HG03565 (cell line): ENCODE measurements at regions not wholly inside any gene's neighbourhood (a gene's known extent, or its start where the extent isn't known, plus 50 kb on each side); places are given as distances from the start of the nearest gene placed in this dataset.
"Not testable (repeated sequence)": the region's sequence is repeated elsewhere in the genome, so short reads cannot be mapped to it uniquely, and the experiment has no call there.

Experiments used
- ATAC-seq: cut with Tn5 transposase; IDR thresholded peaks from one replicate; pipeline ENCODE4 v1.9.1; 2021; ENCODE audit warnings: mild to moderate bottlenecking, moderate library complexity; ENCODE audit not compliant: unreplicated experiment

DNA sequence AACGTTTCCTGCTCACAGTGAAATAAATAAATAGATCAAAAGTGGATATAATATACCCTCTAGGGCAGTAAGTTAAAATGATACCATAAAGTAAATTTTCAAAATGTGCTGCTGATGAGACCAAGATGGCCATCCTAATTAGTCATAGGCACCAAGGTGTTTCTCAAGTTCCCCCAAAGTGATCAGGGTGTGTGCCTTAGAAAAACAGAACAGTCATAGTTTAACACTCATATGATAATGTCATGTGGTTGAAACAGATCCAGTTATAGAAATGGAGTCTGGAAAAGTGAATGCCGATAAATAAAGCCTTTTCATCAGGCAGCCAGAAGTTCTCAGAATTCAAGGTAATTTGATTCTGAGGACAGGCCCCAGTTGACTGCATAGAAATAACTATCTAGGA, 161.5 kb upstream of the CDKN2B start:
- peak; percentile 8 for ATAC-seq

DNA sequence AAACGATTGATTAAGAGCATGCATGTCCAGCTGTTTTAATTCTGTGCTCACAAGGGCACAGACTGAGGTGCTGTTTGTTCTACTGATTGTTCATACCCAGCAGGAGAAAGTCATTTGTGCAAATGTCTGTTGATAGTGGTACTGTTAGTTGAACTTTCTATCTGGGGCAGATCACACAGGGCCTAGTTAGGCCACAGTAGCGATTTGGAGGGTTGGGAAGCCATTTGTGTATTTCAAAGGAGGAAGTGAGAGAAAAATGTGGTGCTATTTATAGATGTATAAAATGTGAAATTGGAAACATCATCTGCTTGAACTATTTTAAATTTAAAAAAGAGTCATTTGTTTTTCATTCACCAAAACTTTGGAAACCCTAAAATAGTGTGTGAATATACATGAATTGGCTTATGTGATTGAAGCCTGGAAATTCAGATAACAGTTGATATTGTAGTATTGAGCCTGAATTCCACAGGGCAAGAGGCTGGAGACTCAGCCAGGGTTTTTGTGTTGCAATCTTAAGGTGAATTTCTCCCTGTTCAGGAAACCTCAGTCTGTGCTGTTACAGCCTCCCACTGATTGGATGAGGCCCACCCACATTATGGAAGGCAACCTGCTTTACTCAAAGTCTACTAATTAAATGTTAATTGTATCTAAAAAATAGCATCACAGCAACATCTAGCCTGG, 162.0 kb upstream of the CDKN2B start:
- ATAC-seq: peak; percentile 57

DNA sequence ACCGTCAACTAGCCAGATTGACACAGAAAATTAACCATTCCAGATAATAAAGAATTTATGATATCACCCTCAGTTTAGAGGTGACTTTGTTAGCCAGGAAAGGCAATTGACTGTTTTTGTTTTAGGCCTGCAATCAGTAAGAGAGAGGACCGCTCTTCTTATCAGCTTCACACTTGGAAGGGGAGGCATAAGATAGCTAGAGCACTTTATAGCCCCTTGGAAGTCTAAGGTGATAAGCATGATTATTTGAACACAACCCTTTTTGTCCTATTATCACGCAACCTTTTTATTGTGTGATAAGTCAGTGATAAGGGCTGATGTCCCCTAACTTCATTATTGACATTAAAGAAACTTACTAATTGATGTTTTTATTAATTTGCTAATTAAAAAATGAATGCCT, 162.6 kb upstream of the CDKN2B start:
- no peak for ATAC-seq

- ATAC-seq: no peak
Measured at GRCh38 chr9:22173908-22174307, 164.8 kb upstream of the CDKN2B start.

GRCh38 chr9:22175972-22176545, 167.0 kb upstream of the CDKN2B start:
- ATAC-seq: peak; percentile 69

DNA sequence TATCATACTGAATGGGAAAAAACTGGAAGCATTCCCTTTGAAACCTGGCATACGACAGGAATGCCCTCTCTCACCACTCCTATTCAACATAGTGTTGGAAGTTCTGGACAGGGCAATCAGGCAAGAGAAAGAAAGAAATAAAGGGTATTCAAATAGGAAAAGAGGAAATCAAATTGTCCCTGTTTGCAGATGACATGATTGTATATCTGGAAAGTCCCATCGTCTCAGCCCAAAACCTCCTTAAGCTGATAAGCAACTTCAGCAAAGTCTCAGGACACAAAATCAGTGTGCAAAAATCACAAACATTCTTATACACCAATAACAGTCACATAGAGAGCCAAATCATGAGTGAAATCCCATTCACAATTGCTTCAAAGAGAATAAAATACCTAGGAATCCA, 171.9 kb upstream of the CDKN2B start:
- not testable (repeated sequence) for ATAC-seq

DNA sequence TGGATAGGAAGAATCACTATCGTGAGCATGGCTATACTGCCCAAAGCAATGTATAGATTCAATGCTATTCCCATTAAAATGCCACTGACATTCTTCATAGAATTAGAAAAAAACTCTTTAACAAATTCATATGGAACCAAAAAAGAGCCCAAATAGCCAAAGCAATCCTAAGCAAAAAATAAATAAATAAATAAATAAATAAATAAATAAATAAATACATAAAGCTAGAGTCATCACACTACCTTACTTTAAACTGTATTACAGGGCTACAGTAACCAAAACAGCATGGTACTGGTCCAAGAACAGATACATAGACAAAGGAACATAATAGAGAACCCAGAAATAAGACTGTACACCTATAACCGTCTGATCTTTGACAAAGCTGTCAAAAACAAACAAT, 180.4 kb upstream of the CDKN2B start:
- ATAC-seq: no peak

GRCh38 chr9:22197000-22197399, 187.9 kb upstream of the CDKN2B start:
- ATAC-seq: peak; percentile 91

DNA sequence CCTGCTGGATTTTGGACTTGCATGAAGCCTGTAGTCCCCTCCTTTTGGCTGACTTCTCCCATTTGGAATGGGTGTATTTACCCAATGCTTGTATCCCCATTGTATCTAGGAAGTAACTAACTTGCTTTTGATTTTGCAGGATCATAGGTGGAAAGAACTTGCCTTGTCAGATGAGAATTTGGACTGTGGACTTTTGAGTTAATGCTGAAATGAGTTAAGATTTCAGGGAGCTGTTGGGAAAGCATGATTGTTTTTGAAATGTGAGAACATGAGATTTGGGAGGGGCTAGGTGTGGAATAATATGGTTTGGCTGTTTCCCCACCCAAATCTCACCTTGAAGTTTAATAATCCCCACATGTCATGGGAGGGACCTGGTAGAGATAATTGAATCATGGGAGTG, 189.6 kb upstream of the CDKN2B start:
- ATAC-seq: no peak

DNA sequence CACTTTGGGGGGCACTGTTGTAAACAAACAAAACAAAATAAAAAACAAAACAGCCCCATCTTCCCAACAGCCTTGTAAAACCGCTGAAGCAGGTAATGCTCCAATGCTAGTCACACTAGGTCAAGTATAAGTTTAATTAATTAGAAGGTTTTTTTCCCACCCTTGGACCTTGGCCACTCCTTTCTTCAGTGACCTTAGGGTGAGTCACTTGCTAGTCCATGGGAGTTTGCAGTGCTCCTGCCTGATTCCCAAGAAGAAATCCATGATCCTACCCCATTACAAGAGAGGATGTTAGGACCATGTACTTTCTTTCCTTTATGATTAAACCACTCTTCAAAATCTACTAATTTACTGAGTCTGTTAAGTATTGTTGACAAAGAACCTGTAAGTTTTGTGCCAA, 192.2 kb upstream of the CDKN2B start:
- no peak for ATAC-seq

DNA sequence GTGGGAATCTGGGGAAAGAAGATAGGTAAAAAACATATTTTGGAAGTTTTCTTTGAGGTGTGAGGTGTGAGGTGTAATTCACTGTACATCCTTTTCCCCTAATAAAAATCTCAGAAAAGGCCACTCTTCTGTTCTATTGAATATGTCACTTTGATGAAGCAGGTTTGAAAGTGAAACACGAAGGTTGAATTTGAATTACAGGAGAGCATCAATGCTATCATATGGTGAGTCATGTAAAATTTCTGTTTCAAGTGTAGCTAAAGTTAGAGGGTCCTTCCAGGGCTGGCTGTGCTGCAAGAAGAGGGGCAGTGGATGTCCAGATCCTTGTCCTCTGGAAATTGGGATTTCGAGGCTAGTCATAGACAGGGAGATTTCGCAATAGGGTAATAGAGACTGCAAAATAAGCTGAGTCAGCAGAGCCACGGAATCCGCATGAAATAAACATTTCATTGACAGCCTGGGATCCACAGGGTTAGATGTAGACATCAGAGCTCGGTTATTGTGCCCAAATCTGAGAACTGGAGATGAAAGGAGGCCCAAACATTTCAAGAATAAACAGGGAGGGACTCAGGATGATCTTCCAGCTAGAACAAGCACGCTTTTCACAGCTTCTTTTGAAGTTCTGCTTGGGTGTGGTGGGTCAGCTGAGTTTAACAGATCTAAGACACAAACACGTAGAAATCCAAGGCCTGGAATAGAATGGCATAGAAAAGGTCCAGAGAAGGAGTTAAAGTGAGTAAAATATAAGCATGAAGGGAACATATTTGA, 194.4 kb upstream of the CDKN2B start:
- ATAC-seq: no peak

- no peak for ATAC-seq
Measured at GRCh38 chr9:22204240-22204639, 195.1 kb upstream of the CDKN2B start.

DNA sequence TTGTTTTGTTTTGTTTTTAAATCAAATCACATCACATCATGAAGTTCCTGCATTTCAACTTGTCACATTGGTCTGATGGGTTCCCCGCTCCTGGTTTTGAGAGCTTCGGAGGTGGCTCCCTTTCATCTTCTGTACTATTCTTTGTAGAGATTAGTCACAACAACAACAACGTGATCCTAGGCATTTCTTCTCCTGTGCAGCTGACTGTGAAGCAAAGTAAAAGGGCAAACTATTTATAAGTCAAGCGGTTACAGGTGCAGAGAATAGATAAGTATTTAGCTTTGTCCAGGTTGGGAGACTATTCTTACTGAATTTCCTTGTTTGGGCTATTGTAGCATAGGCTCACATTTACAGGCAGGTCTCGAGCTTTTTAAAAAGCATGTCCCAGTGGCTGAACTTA, 197.7 kb upstream of the CDKN2B start:
- ATAC-seq: peak; percentile 36

- ATAC-seq: no peak
Measured at GRCh38 chr9:22208846-22209585, 199.9 kb upstream of the CDKN2B start.

DNA sequence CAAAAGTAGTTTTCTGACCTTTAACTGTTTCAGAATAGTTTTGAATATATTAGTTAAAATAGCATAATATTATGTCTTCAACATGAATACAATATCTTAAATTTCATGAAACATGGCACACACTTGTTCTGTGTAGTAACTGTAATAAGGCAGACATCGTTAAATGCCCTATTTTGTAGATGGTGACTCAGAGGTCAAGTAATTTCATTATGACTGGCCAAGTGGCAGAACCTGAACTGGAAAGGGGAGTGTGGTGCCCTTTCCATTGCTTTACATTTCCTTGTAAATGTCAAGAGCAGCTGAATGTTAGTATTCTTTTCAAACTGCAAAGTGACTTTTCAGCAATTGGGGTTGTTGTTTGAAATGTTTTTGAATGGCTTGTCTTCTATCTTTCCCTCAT, 201.2 kb upstream of the CDKN2B start:
- ATAC-seq: no peak

- ATAC-seq: no peak
Measured at GRCh38 chr9:22210936-22211335, 201.8 kb upstream of the CDKN2B start.

DNA sequence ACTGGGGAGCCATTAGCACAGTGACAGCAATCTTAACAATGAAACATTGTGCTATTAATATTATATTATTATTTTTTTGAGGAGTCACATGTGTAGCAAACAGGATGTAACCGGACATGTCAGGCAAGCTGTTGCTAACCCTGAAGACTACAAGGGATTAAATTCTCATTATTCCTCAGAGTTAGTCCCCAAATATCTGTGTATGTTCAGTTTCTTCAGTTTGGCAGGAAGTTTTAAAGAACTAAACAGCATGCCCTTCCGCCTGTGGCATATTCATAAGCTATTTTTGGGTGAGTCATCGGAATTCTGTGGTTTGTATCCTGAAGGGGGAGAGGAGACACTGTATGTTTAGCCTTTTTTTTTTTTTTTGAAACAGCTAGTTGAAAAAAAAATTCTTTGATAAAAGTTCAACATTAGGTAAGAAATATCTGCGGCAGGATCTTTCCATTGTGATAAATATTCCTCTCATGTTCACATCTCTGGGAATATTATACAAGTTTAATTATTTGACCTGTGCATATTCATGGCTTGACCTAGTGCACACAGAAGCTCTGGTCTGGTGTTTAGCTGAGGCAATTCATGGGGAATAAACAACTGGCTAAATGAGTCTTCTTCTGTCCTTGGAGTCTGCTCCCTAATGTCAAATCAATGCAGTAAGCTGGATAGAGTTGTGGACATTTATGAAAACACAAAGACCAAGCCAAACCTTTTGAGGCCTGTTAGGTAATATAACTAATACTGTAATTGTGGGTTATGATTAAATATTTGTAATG, 202.7 kb upstream of the CDKN2B start:
- no peak for ATAC-seq

DNA sequence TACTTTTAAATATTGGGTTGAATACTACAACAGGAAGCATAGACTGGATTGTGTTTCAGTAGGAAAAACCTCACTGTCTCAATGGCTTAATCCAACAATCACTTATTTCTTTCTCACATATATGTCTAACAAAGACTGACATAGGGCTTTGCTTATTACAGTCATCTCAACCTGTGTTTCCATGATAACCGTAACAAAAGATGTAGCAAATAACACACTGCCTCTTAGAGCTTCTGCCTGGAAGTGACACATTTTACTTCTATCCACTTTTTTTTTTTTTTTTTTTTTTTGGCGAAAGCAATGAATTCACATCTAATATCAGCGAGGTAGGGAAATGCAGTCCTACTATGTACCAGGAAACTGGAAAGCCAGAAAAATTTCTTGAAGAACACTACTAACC, 204.9 kb upstream of the CDKN2B start:
- no peak for ATAC-seq

- no peak for ATAC-seq
Measured at GRCh38 chr9:22214497-22215031, 205.5 kb upstream of the CDKN2B start.

- ATAC-seq: no peak
Measured at GRCh38 chr9:22215521-22215920, 206.4 kb upstream of the CDKN2B start.
